GM18519 (cell line): ENCODE measurements at regions not wholly inside any gene's neighbourhood (a gene's known extent, or its start where the extent isn't known, plus 50 kb on each side); places are given as distances from the start of the nearest gene placed in this dataset.
A peak's percentile ranks its signal among the peaks of the same experiment; 100 is the strongest.
"Not testable (repeated sequence)": the region's sequence is repeated elsewhere in the genome, so short reads cannot be mapped to it uniquely, and the experiment has no call there.

Source experiments
- ATAC-seq: cut with Tn5 transposase; IDR thresholded peaks from one replicate; pipeline ENCODE4 v1.9.1; 2021; ENCODE audit warnings: mild to moderate bottlenecking, moderate library complexity; ENCODE audit not compliant: unreplicated experiment, low FRiP score

DNA sequence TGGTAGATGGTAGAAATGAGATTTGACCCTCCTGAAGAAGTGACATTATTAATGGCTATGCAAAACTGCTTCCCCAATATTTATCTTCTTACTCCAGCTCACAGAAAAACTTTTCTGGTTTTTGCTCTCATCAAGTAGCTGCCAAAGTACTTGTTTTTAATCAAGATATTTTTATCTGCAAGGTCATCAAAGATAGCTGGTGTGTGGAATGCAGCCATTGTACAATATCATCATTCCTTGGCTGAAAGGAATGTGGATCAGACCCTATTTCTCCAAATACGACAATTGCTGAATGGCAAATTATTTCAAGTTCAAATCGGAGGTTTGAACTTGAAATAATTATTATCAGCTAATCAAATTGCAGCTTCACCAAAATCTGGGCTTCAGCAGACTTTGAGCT lies 126.9 kb upstream of the SLC7A14 start:
- ATAC-seq: no peak

DNA sequence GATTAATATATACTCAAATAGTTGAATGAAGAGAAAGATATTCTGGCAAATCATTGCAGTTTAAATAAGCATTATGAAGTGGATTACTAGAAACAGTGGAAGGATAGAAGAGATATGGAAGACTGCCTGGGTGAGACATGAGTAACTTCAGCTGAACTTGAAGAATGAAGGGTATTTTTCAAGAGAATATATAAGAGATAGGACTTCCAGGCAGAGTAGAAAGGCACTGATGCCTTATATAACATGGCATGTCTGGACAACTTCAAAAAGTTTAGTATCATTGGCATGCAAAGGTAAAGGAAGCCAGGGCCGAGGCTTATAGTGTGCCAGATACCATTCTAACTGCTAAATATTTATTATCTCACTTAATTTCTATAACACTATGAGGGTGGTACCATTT lies 126.5 kb upstream of the SLC7A14 start:
- ATAC-seq: no peak

DNA sequence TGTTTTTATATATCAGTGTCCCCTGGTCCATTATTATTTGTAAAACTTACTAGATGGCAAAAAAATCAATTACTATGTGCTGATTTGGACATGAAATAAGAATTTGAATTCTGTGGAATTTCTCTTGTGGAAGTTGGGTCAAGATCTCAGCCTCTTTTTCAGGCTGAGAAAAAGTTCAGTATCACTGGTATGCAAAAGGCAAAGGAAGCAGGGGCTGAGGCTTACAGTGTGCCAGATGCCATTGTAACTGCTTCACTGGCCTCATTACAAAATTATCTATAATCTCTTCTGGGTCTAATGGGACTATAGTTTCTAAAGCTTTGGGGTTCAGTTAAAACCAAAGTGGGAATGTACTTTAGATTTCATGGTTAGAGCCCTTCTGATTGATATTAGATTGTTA lies 125.9 kb upstream of the SLC7A14 start:
- ATAC-seq: no peak

DNA sequence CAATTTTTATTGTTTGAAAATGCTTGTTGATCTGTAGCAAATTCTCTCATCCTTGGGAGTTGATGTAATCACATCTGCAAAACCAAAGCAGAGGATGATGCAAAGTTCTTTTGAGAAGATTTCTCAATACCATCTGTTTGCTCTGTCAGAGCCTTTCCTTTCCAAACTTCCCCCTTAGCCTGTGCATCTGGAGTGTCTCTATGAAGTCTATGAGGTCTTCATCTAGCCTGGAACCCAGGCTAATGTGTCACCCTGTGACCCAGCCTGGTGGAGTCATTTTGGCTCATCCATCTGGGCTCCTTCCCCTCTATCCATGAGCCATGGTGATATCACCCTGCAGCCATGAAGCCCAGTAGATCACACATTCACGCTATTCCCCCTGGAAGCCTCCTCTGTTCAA lies 123.2 kb upstream of the SLC7A14 start:
- no peak for ATAC-seq

DNA sequence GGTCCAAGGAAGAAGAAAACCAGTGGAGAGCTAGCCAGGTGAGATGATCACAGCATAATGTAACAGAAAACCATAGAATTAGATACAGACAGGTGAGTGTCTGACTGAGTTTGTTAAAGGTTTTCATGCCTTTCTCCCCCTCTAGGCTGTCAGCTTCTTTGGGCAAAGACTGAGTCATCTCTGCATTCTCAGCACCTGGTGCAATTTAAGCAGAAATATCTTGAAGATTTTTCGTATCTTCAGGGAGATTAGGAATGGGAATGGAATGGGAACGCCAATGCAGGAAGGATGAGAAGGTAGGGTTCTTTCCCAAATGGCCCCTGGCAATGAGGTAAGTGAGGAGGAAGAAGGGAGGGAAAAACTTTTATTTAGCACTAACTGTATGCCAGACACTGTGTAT lies 122.0 kb upstream of the SLC7A14 start:
- ATAC-seq: no peak

GRCh38 chr3:170705131-170705530 lies 119.3 kb upstream of the SLC7A14 start:
- no peak for ATAC-seq

DNA sequence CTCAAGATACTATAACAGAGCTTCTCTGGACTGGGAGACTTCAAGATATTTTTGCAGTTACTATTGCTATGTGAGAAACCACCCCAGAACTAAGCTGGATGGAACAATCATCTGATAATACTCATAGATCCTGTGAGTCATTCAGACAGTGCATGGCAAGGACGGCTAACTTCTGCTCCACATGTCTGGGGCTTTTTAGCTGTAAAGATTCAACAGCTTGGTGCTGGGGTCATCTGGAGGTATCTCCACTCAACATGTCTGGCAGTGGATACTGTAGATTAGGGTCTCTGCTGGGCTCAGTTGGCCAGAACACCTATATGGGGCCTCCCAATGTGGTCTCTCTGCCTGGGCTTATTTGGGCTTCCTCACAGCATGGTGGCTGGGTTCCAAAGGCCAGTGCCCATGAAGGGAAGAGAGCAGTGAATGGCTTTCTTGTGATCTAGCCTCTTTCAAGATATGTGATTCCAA lies 117.3 kb upstream of the SLC7A14 start:
- ATAC-seq: no peak

- ATAC-seq: no peak
Observed at GRCh38 chr3:170701696-170702678, 116.1 kb upstream of the SLC7A14 start.

DNA sequence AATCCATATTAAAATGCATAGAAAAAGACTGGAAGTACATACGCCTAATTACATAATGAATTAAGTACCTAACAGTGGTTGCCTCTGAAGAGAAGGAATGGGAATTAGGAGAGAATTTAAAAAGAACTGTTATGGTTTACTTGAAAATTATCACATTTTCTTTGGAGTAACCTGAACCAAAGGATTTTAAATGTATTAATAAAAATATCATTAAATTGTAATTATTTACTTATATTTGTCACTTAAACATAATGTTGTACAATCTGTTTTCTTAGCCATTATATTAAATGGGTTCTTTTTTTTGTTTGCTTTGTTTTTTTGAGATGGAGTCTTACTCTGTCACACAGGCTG lies 114.2 kb upstream of the SLC7A14 start:
- no peak for ATAC-seq

GRCh38 chr3:170699158-170700053 lies 113.5 kb upstream of the SLC7A14 start:
- ATAC-seq: no peak

DNA sequence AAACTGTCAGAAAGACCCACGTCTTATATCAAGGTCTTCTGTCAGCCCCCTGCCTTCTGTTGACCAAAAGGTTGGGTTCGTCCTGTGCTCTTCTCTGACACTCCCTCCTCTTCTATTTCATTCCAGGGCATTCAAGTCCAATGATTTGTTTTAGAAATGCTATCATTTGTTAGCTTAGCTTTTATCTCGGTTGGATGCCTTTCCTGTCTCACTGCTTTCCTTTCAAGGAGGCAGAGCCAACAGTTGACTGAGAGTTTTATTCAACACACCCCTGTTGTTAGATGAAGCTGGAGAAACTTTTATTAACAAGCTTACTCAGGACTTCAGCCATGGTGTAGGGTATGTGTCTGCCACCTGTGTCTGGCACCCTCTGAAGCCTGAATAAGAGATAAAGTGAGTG lies 112.0 kb upstream of the SLC7A14 start:
- ATAC-seq: no peak

- no peak for ATAC-seq
Observed at GRCh38 chr3:170697131-170697530, 111.3 kb upstream of the SLC7A14 start.

DNA sequence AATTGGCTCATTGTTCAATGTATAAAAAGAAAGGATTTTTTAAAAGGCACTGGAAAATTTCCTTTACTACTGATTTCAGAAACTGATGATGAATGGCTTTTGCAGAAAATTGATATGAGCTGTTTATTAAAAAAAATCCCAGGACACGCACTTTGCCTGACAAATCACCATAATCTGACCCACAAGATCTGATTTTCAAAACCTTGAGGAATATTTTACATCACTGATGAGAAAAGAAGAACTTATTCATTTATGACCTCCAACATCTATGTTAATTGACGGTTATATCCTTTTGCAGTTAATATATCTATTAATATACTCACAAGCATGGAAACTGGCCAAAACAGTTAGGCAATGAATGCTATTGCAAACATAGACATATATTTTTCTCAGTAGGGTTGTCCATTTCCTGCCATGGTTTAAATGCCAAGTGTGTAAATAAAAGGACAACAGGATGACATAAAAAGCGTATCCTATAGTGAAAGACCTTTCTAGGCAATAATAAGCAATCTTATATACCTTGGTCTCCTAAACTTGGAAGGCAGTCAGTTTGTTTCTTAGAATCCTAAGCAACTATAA lies 109.7 kb upstream of the SLC7A14 start:
- ATAC-seq: no peak

DNA sequence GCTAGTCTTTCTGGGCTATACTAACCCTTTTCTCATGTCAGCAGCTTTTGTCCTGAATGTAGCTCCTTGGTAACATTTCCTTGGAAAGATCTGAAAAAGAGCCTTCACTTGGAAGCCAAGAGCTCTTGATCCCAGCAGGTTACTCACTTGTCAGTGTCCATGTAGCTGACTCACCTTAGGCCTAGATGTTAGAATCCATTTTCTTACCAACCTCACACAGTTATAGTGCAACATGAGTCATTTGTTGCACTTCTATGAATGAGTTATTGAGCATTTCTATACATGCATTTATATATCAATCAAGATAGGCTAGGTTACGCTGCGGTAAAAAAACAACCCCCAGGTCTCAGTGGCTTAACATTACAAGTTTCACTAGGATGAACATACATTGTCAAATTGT lies 106.8 kb upstream of the SLC7A14 start:
- ATAC-seq: no peak

DNA sequence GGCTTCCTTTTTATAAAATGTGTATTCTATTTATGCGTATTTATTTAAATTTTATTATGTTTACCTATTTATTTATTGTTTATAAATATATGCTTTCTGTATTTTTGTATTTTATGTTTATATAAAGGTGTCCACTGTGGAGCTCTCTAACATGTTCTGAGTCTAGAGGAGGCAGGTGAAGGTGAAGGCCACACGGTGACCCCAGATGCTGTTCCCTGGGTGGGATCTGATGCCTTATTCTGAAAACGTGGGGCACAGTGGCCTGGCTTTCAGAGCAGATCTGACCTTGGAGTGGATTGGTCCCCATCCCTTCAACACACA lies 104.7 kb upstream of the SLC7A14 start:
- no peak for ATAC-seq

GRCh38 chr3:170689893-170690660 lies 104.2 kb upstream of the SLC7A14 start:
- peak; percentile 62 for ATAC-seq

DNA sequence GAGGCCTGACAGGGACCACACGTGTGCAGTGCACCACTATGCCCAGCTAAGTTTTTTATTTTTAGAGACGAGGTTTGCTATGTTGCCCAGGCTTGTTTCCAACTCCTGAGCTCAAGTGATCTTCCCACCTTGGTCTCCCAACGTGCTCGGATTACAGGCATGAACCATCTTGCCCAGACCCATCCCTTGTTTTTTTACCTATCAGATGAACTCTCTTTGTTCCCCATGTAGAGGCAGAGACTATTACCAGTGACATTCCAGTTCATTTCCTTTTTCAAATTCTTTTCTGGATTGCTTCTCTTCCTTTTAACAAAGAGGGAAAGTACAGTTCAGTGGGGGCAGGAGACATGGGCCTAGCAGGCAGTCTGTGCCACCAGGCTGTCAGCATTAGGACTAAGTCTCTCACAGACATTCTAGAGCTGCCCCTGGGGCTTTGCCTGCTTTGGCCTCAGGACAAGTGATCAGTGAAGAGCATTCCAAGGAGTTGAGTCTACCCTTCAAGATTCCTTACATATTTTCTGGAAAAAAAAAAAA lies 103.5 kb upstream of the SLC7A14 start:
- no peak for ATAC-seq

DNA sequence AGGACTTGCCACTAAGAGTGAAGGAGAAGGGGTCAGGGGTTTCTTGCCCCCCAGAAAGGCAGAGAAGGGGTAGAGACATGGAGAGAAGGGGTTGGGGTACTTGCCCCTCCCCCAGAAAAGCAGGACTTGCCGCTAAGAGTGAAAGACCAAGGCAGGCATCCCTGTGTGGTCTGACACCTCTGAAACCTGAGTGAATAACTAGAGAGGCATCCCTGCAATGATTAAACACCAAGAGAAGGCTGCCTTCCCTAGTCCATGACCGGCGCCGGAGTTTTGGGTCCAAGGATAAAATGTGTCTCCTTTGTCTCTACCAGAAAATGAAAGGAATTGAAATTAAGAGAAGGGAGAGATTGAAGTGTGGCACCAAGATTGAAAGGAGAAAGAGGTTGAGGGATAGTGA lies 102.3 kb upstream of the SLC7A14 start:
- ATAC-seq: not testable (repeated sequence)

DNA sequence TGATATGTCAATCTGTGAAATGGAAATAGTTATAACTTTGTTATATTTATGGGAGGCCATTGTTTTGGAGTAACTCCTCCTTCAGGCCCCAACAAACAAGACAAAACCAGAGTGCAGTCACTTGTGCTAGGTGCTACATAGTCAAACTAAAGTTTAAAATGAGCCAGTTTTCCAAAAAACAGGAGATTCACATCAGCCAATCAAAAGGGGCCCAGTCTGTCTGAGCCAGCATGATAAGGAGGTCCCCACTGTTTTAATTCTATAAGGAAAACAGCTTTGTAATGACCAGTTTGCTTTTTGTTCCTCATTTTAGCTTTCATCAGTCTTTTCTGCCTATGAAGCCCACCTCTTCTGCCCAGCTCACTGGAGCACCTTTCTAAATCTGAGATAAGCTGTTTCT lies 94.7 kb upstream of the SLC7A14 start:
- ATAC-seq: no peak

DNA sequence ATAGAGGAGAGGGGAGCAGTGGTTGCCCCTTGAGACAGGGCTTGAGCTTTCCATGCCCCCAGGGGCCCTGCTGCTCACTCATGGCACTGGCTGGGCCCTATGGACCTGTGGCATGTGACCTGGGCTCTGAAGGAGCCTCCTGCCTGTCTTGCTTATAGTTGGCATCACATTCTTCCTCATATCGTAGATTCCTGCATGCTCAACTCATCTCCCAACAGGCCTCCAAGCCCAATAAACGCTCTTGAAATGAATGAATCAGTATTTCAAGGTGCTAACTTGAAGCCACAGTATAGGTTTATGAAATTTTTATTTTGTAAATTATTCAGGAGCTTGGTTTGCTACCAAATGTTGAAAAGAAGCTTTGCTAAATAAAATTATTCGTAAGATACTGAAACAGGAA lies 93.3 kb upstream of the SLC7A14 start:
- no peak for ATAC-seq
